CD4-positive, alpha-beta T cell (primary cell): ENCODE measurements at regions not wholly inside any gene's neighbourhood (a gene's known extent, or its start where the extent isn't known, plus 50 kb on each side); places are given as distances from the start of the nearest gene placed in this dataset.
"Not testable (repeated sequence)": the region's sequence is repeated elsewhere in the genome, so short reads cannot be mapped to it uniquely, and the experiment has no call there.

Experiments used
- ATAC-seq: fragments of 200-7000 bp; cut with Tn5 transposase; one replicate; pipeline ENCODE4 v1.10.0; 2022; ENCODE audit warnings: mild to moderate bottlenecking; ENCODE audit not compliant: poor library complexity
- CTCF ChIA-PET: fragments of 350-600 bp; sonication (Branson Sonifier 250); formaldehyde crosslinking; loops from one replicate; lab custom pipeline; 2021; ENCODE audit warnings: antibody characterized with exemption, inconsistent platforms; lab: Charles Lee
- POLR2A ChIA-PET: fragments of 350-600 bp; sonication (Branson Sonifier 250); formaldehyde crosslinking; loops from one replicate; lab custom pipeline; 2021; ENCODE audit warnings: antibody characterized with exemption, inconsistent platforms; lab: Charles Lee
- DNase-seq, 14 experiments: peaks; one replicate each; pipeline ENCODE4 v3.0.0-alpha.2; 2013 to 2020; ENCODE audit warnings: mixed read lengths in 2 of 14
- H3K27ac ChIP-seq, 2 donors: one replicate each; pipeline versions ENCODE4 v1.5.1 to v1.7.0; 2013; ENCODE audit warnings: low read length in 2 of 2, low read depth in 1 of 2, mild to moderate bottlenecking in 1 of 2
- H3K27me3 ChIP-seq, 2 experiments: 1 replicate in 1 of 2; 2 replicates in 1 of 2; pipeline versions ENCODE4 v1.6.1 to v1.7.0; 2013; ENCODE audit warnings: low read length in 2 of 2, control low read depth in 1 of 2, mild to moderate bottlenecking in 1 of 2, moderate library complexity in 1 of 2; ENCODE audit not compliant: insufficient read depth in 2 of 2, control insufficient read depth in 1 of 2
- H3K36me3 ChIP-seq: one replicate; pipeline ENCODE4 v1.6.1; 2013; ENCODE audit warnings: low read length, control low read depth; ENCODE audit not compliant: insufficient read depth
- H3K4me1 ChIP-seq: one replicate; pipeline ENCODE4 v1.6.1; 2013; ENCODE audit warnings: low read length, control low read depth; ENCODE audit not compliant: insufficient read depth
- H3K4me3 ChIP-seq: one replicate; pipeline ENCODE4 v1.5.1; 2013; ENCODE audit warnings: mild to moderate bottlenecking, low read length, moderate library complexity
- H3K9me3 ChIP-seq, 2 experiments: 1 replicate in 1 of 2; 2 replicates in 1 of 2; pipeline versions ENCODE4 v1.6.1 to v1.7.0; 2013; ENCODE audit warnings: low read length in 2 of 2, mild to moderate bottlenecking in 2 of 2, control low read depth in 1 of 2, moderate library complexity in 1 of 2; ENCODE audit not compliant: control insufficient read depth in 1 of 2, insufficient read depth in 1 of 2
- H3K27ac Mint-ChIP-seq: one replicate; pipeline ENCODE4 v1.8.0; 2020; ENCODE audit warnings: mixed read lengths
- H3K27me3 Mint-ChIP-seq: one replicate; pipeline ENCODE4 v1.8.0; 2021; ENCODE audit warnings: mixed read lengths
- H3K36me3 Mint-ChIP-seq: one replicate; pipeline ENCODE4 v1.8.0; 2021; ENCODE audit warnings: low read depth, mixed read lengths
- H3K4me1 Mint-ChIP-seq: one replicate; pipeline ENCODE4 v1.8.0; 2021; ENCODE audit warnings: low read depth, mixed read lengths
- H3K4me3 Mint-ChIP-seq: one replicate; pipeline ENCODE4 v1.8.0; 2020; ENCODE audit warnings: mild to moderate bottlenecking, mixed read lengths
- H3K9me3 Mint-ChIP-seq: one replicate; pipeline ENCODE4 v1.8.0; 2020; ENCODE audit warnings: mixed read lengths
- intact Hi-C, 2 experiments: fragments of 100-400 bp; cut with DNase I in 1 of 2; cut with micrococcal nuclease in 1 of 2; formaldehyde crosslinking; loops; one replicate each; pipeline versions ENCODE4 v1.15.1 to v1.9.0; 2023 to 2025; cut with DNase I, micrococcal nuclease
- TF ChIP-seq, protein P1 (sequence below): fragments of 200-600 bp; IDR thresholded peaks from one replicate; pipeline ENCODE4 v1.8.0; 2022; ENCODE audit warnings: antibody characterized with exemption, mild to moderate bottlenecking

DNA sequence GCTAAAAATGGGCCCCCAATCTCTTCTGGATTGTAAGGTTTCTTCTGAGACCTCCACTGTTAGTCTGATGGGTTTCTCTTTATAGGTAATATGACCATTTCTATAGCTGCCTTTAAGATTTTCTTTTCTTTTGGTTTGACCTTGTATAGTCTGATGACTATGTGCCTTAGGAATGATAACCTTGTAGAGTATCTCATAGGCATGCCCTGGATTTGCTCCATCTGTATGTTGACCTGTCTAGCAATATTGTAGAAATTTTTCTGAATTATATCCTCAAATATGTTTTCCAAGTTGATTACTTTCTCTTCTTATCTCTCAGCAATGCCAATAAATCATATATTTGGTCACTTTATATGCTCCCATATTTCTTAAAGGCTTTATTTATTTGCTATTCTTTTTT, 1403.8 kb upstream of the GOT2 start:
- no peaks in the 10 kb centered on the region for H3K4me1 ChIP-seq
- intact Hi-C loops, result no loop called here
- DNase-seq, result no peak
- H3K9me3 ChIP-seq, result peaks cover 12 to 19% of the 10 kb centered on the region in 2 experiments
- no peaks in the 10 kb centered on the region for H3K27me3 Mint-ChIP-seq
- TF ChIP-seq, protein P1, sequence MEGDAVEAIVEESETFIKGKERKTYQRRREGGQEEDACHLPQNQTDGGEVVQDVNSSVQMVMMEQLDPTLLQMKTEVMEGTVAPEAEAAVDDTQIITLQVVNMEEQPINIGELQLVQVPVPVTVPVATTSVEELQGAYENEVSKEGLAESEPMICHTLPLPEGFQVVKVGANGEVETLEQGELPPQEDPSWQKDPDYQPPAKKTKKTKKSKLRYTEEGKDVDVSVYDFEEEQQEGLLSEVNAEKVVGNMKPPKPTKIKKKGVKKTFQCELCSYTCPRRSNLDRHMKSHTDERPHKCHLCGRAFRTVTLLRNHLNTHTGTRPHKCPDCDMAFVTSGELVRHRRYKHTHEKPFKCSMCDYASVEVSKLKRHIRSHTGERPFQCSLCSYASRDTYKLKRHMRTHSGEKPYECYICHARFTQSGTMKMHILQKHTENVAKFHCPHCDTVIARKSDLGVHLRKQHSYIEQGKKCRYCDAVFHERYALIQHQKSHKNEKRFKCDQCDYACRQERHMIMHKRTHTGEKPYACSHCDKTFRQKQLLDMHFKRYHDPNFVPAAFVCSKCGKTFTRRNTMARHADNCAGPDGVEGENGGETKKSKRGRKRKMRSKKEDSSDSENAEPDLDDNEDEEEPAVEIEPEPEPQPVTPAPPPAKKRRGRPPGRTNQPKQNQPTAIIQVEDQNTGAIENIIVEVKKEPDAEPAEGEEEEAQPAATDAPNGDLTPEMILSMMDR, result no peak
- H3K27ac ChIP-seq, result no peak overlapping the region
- H3K9me3 Mint-ChIP-seq, result peaks cover 27% of the 10 kb centered on the region
- ChIA-PET POLR2A (no interaction called here), CTCF (no interaction called here)
- no peaks in the 10 kb centered on the region for H3K27me3 ChIP-seq
- H3K36me3 Mint-ChIP-seq, result no peaks in the 10 kb centered on the region
- ATAC-seq, result no peak
- H3K4me3 Mint-ChIP-seq, result no peak overlapping the region
- no peaks in the 10 kb centered on the region for H3K36me3 ChIP-seq
- H3K27ac Mint-ChIP-seq, result no peak overlapping the region
- H3K4me1 Mint-ChIP-seq, result no peaks in the 10 kb centered on the region
- H3K4me3 ChIP-seq, result no peak overlapping the region

DNA sequence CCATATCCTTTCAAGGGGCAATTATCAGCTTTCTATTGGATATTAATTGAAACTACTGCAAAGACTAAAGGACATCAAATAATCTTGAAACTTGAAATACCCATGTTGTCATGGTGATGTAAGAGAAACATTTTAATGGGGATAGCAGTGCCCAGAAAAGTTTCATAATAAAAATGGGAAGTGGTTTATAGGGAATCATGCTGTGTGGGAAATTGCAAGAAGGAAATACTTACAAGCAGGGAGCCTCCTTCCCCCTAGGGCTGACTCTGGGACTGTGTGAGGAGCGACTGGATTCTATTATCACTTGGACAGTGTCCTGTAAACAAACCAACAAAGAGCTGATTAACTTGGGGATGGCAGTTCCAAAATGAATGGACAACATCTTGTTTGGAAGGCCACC, 1393.1 kb upstream of the GOT2 start:
- Mint-ChIP-seq H3K4me3 (no peak overlapping the region), H3K27ac (no peak overlapping the region), H3K9me3 (peaks cover 6% of the 10 kb centered on the region), H3K4me1 (no peaks in the 10 kb centered on the region), H3K27me3 (no peaks in the 10 kb centered on the region), H3K36me3 (no peaks in the 10 kb centered on the region)
- TF ChIP-seq, protein P1, result no peak
- POLR2A ChIA-PET, result no interaction called here
- intact Hi-C loops, result no loop called here
- DNase-seq (no peak), ATAC-seq (no peak)
- H3K9me3 ChIP-seq, result peaks cover 5 to 18% of the 10 kb centered on the region in 2 experiments
- CTCF ChIA-PET, result no interaction called here
- no peaks in the 10 kb centered on the region for H3K36me3 ChIP-seq
- H3K27ac ChIP-seq, result no peak overlapping the region
- H3K27me3 ChIP-seq, result no peaks in the 10 kb centered on the region
- no peak overlapping the region for H3K4me3 ChIP-seq
- H3K4me1 ChIP-seq, result no peaks in the 10 kb centered on the region

DNA sequence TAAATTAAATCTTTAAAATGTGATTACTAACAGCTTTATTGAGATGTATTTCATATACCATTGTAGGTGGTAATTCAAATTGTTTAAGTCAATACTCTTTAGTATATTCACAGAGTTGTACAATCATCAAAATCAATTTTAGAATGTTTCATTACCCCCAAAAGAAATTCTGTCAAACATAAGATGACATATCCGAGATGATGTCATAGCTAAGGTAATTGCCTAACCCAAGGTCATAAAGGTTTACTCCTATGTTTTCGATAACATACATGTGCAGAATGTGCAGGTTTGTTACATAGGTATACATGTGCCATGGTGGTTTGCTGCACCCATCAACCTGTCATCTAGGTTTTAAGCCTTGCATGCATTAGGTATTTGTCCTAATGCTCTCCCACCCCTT, 1392.0 kb upstream of the GOT2 start:
- DNase-seq, POLR2A ChIA-PET, H3K27ac Mint-ChIP-seq, ATAC-seq, CTCF ChIA-PET, H3K4me3 Mint-ChIP-seq, H3K36me3 ChIP-seq, H3K4me1 ChIP-seq, H3K27me3 ChIP-seq, H3K9me3 Mint-ChIP-seq, H3K27me3 Mint-ChIP-seq, intact Hi-C loops, H3K4me1 Mint-ChIP-seq, H3K27ac ChIP-seq, H3K36me3 Mint-ChIP-seq, H3K4me3 ChIP-seq: not testable (repeated sequence)
- peaks cover 5 to 16% of the 10 kb centered on the region in 2 experiments for H3K9me3 ChIP-seq

DNA sequence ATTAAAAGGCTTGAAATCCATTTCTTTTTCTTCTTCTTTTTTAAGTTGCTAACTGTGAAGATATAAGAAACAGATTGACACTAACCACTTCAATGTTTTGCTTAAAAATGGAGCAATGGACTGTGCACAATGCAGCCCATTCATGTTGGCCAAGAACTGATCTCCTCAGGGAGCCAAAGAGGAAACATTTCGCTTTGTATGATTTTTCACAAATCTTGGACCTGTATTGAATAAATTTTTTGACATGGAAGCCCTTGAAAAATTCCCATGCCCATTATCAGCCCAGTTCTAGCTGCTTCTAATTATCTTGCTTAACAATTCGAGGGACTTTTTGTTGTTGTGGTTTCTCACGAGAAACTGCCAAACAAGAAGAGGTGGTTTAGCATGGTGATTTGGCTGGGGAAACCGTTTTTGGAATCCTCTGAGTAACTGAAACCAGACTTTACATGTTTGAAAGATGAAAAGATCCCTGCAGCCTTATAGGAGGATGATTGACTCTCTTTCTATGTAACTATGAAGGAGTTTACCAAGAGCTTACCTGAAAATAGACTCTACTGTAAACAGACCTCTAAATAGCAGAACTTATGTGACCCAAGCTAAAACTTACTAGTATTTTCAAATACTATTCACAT, 1389.4 kb upstream of the GOT2 start:
- ChIA-PET POLR2A (no interaction called here), CTCF (no interaction called here)
- H3K4me3 Mint-ChIP-seq, result no peak overlapping the region
- H3K36me3 ChIP-seq, result no peaks in the 10 kb centered on the region
- peaks cover 5 to 30% of the 10 kb centered on the region in 2 experiments for H3K9me3 ChIP-seq
- intact Hi-C loops, result no loop called here
- TF ChIP-seq, protein P1, result no peak
- peaks cover 6% of the 10 kb centered on the region for H3K9me3 Mint-ChIP-seq
- H3K27ac Mint-ChIP-seq, result no peak overlapping the region
- no peaks in the 10 kb centered on the region for H3K4me1 ChIP-seq
- H3K27me3 Mint-ChIP-seq, result no peaks in the 10 kb centered on the region
- no peak overlapping the region for H3K27ac ChIP-seq
- ATAC-seq (no peak), DNase-seq (no peak)
- no peak overlapping the region for H3K4me3 ChIP-seq
- H3K36me3 Mint-ChIP-seq, result no peaks in the 10 kb centered on the region
- H3K4me1 Mint-ChIP-seq, result no peaks in the 10 kb centered on the region
- no peaks in the 10 kb centered on the region for H3K27me3 ChIP-seq
